Neural cell (in vitro differentiated cells): ENCODE measurements at regions not wholly inside any gene's neighbourhood (a gene's known extent, or its start where the extent isn't known, plus 50 kb on each side); places are given as distances from the start of the nearest gene placed in this dataset.

ENCODE experiments used
- H2AFZ ChIP-seq: fragments of 200-600, 300-800 bp; sonication (generic), shearing (Covaris generic); 2 replicates; pipeline ENCODE4 v1.6.0; 2014; ENCODE audit warnings: low read depth, mild to moderate bottlenecking, antibody characterized with exemption, low read length, moderate library complexity
- H3F3A ChIP-seq: fragments of 200-600 bp; shearing (Covaris generic); 2 replicates; pipeline ENCODE4 v1.6.1; 2016; ENCODE audit warnings: mild to moderate bottlenecking, moderate library complexity, mixed read lengths, antibody characterized with exemption, low read length; ENCODE audit not compliant: insufficient read depth, poor library complexity, severe bottlenecking
- H3K27ac ChIP-seq: fragments of 200-600, 300-800 bp; sonication (generic), shearing (Covaris generic); 2 replicates; pipeline ENCODE4 v1.5.1; 2014; ENCODE audit warnings: mild to moderate bottlenecking, low read length, moderate library complexity
- H3K27me3 ChIP-seq: fragments of 300-800, 200-600 bp; sonication (generic), shearing (Covaris generic); 2 replicates; pipeline ENCODE4 v1.6.0; 2014; ENCODE audit warnings: mild to moderate bottlenecking, low read depth, low read length, moderate library complexity; ENCODE audit not compliant: insufficient read depth
- H3K36me3 ChIP-seq: fragments of 300-800, 200-600 bp; sonication (generic), shearing (Covaris generic); 2 replicates; pipeline ENCODE4 v1.5.1; 2014; ENCODE audit warnings: mild to moderate bottlenecking, antibody characterized with exemption, low read length, moderate library complexity; ENCODE audit not compliant: insufficient read depth
- H3K4me2 ChIP-seq: fragments of 300-800, 200-600 bp; sonication (generic), shearing (Covaris generic); 2 replicates; pipeline ENCODE4 v1.6.0; 2014; ENCODE audit warnings: mild to moderate bottlenecking, low read length
- H3K4me3 ChIP-seq: fragments of 300-800, 200-600 bp; sonication (generic), shearing (Covaris generic); 2 replicates; pipeline ENCODE4 v1.5.1; 2014; ENCODE audit warnings: mild to moderate bottlenecking, low read length, moderate library complexity
- H3K79me2 ChIP-seq: fragments of 200-600 bp; shearing (Covaris generic); replicated peaks from 2 replicates; pipeline ENCODE4 v1.6.0; 2014; ENCODE audit warnings: mild to moderate bottlenecking, low read length, moderate library complexity; ENCODE audit not compliant: insufficient read depth
- H3K9ac ChIP-seq: fragments of 300-800, 200-600 bp; sonication (generic), shearing (Covaris generic); 2 replicates; pipeline ENCODE4 v1.6.1; 2016; ENCODE audit warnings: mild to moderate bottlenecking, low read length, mixed read lengths
- H3K9me2 ChIP-seq: fragments of 200-600 bp; shearing (Covaris generic); 2 replicates; pipeline ENCODE4 v1.6.1; 2016; ENCODE audit warnings: mild to moderate bottlenecking, low read length, mixed read lengths; ENCODE audit not compliant: insufficient read depth
- H3K9me3 ChIP-seq: fragments of 200-600, 300-800 bp; sonication (generic), shearing (Covaris generic); 2 replicates; pipeline ENCODE4 v1.6.1; 2016; ENCODE audit warnings: mild to moderate bottlenecking, mixed run types, low read length, moderate library complexity, mixed read lengths
- H4K20me1 ChIP-seq: fragments of 200-600 bp; shearing (Covaris generic); 2 replicates; pipeline ENCODE4 v1.6.1; 2016; ENCODE audit warnings: mild to moderate bottlenecking, mixed run types; ENCODE audit not compliant: insufficient read depth
- EP300 ChIP-seq: fragments of 450-650 bp; conservative IDR thresholded peaks from 2 replicates; pipeline ENCODE4 v1.6.1; 2014; ENCODE audit warnings: antibody characterized with exemption, mild to moderate bottlenecking, moderate library complexity; ENCODE audit not compliant: poor library complexity, severe bottlenecking
- EZH2 ChIP-seq: fragments of 200-600, 300-800 bp; shearing (Covaris generic), sonication (generic); IDR thresholded peaks from 2 replicates; pipeline ENCODE4 v1.6.1; 2014; ENCODE audit warnings: antibody characterized with exemption, low read length, borderline replicate concordance, mild to moderate bottlenecking; ENCODE audit not compliant: insufficient read depth, poor library complexity, severe bottlenecking
- MXI1 ChIP-seq: fragments of 450-650 bp; conservative IDR thresholded peaks from 2 replicates; pipeline ENCODE4 v1.6.1; 2014; ENCODE audit warnings: antibody characterized with exemption, mild to moderate bottlenecking; ENCODE audit not compliant: poor library complexity, severe bottlenecking
- POLR2AphosphoS5 ChIP-seq: IDR thresholded peaks from 2 replicates; pipeline ENCODE4 v1.6.1; 2012
- RAD21 ChIP-seq: fragments of 450-650 bp; conservative IDR thresholded peaks from 2 replicates; pipeline ENCODE4 v1.6.1; 2014; ENCODE audit warnings: antibody characterized with exemption, mild to moderate bottlenecking, moderate library complexity
- SMC3 ChIP-seq: fragments of 450-650 bp; conservative IDR thresholded peaks from 2 replicates; pipeline ENCODE4 v1.6.1; 2014; ENCODE audit warnings: antibody characterized with exemption, mild to moderate bottlenecking, moderate library complexity; ENCODE audit not compliant: poor library complexity
- TAF1 ChIP-seq: IDR thresholded peaks from 2 replicates; pipeline ENCODE4 v1.6.1; 2012; ENCODE audit warnings: low read depth
- TF ChIP-seq, protein P1 (sequence below): fragments of 450-650 bp; IDR thresholded peaks from 2 replicates; pipeline ENCODE4 v1.5.1; 2014; ENCODE audit warnings: antibody characterized with exemption, mild to moderate bottlenecking, moderate library complexity; ENCODE audit not compliant: poor library complexity, severe bottlenecking
- TF ChIP-seq, protein P2 (sequence below): IDR thresholded peaks from 2 replicates; pipeline ENCODE4 v1.6.1; 2012; ENCODE audit warnings: borderline replicate concordance

DNA sequence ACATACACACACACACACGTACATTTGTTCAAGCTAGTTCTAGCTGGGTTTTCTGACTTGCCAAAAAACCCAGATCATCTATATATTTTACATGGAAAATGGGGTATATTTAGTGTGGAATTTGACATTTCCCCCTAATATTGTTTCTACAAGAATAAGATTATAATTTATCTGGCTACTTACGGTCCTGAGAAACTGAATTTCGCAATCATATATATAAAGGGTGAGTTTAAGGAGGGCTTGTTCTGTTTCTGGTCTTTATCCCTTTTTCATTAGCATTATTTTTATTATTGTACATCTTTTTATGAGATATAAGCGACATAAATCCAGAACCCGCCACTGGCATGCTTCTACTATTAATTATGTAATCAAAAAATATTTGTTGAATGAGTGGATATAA, 528.9 kb downstream of the TMX3 start:
- no peaks in the 10 kb centered on the region for H3K27me3 ChIP-seq
- H3K4me3 ChIP-seq = no peak overlapping the region

DNA sequence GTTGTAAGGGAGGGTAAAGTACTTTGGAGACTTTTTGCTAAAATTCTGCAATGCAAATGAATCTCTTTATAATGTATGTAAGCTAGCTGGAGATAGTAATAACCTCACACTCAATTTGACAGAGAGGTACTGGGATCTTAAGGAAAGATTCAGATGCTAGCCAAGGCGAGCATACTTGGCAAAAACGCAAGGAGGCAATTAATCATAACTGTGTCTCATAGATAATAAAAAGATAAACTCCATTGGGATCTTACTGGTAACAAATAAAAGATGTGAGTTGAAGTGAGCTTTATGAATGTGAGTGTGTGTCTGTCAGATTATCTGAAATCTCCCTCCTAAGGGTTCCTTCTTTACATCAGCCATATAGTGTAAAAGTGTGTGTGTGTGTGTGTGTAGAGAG, 533.0 kb downstream of the TMX3 start:
- H3K79me2 ChIP-seq = no peaks in the 10 kb centered on the region
- H3K9me3 ChIP-seq = no peaks in the 10 kb centered on the region
- H3K27me3 ChIP-seq = no peaks in the 10 kb centered on the region
- H4K20me1 ChIP-seq = no peaks in the 10 kb centered on the region
- H3K4me2 ChIP-seq = no peak overlapping the region
- H2AFZ ChIP-seq = no peak overlapping the region
- H3K9me2 ChIP-seq = no peaks in the 10 kb centered on the region
- H3K27ac ChIP-seq = no peak overlapping the region
- no peak for TF ChIP-seq EP300
- no peak for TF ChIP-seq SMC3
- TF ChIP-seq, protein P1, sequence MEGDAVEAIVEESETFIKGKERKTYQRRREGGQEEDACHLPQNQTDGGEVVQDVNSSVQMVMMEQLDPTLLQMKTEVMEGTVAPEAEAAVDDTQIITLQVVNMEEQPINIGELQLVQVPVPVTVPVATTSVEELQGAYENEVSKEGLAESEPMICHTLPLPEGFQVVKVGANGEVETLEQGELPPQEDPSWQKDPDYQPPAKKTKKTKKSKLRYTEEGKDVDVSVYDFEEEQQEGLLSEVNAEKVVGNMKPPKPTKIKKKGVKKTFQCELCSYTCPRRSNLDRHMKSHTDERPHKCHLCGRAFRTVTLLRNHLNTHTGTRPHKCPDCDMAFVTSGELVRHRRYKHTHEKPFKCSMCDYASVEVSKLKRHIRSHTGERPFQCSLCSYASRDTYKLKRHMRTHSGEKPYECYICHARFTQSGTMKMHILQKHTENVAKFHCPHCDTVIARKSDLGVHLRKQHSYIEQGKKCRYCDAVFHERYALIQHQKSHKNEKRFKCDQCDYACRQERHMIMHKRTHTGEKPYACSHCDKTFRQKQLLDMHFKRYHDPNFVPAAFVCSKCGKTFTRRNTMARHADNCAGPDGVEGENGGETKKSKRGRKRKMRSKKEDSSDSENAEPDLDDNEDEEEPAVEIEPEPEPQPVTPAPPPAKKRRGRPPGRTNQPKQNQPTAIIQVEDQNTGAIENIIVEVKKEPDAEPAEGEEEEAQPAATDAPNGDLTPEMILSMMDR = no peak
- no peak for TF ChIP-seq POLR2AphosphoS5
- TF ChIP-seq EZH2 = no peak
- TF ChIP-seq RAD21 = no peak
- TF ChIP-seq, protein P2, sequence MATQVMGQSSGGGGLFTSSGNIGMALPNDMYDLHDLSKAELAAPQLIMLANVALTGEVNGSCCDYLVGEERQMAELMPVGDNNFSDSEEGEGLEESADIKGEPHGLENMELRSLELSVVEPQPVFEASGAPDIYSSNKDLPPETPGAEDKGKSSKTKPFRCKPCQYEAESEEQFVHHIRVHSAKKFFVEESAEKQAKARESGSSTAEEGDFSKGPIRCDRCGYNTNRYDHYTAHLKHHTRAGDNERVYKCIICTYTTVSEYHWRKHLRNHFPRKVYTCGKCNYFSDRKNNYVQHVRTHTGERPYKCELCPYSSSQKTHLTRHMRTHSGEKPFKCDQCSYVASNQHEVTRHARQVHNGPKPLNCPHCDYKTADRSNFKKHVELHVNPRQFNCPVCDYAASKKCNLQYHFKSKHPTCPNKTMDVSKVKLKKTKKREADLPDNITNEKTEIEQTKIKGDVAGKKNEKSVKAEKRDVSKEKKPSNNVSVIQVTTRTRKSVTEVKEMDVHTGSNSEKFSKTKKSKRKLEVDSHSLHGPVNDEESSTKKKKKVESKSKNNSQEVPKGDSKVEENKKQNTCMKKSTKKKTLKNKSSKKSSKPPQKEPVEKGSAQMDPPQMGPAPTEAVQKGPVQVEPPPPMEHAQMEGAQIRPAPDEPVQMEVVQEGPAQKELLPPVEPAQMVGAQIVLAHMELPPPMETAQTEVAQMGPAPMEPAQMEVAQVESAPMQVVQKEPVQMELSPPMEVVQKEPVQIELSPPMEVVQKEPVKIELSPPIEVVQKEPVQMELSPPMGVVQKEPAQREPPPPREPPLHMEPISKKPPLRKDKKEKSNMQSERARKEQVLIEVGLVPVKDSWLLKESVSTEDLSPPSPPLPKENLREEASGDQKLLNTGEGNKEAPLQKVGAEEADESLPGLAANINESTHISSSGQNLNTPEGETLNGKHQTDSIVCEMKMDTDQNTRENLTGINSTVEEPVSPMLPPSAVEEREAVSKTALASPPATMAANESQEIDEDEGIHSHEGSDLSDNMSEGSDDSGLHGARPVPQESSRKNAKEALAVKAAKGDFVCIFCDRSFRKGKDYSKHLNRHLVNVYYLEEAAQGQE = no peak
- TF ChIP-seq MXI1 = no peak
- TF ChIP-seq TAF1 = no peak
- no peak overlapping the region for H3K9ac ChIP-seq
- no peaks in the 10 kb centered on the region for H3K36me3 ChIP-seq
- H3K4me3 ChIP-seq = no peak overlapping the region
- no peaks in the 10 kb centered on the region for H3F3A ChIP-seq

More for the DNA sequence above, 528.9 kb downstream of the TMX3 start:
- Histone ChIP-seq H3K27ac (no peak overlapping the region), H3K4me2 (no peak overlapping the region), H3K9ac (no peak overlapping the region), H3K9me2 (no peaks in the 10 kb centered on the region), H2AFZ (no peak overlapping the region), H3K36me3 (no peaks in the 10 kb centered on the region), H3K9me3 (no peaks in the 10 kb centered on the region), H3F3A (no peaks in the 10 kb centered on the region), H3K79me2 (no peaks in the 10 kb centered on the region), H4K20me1 (no peaks in the 10 kb centered on the region)
- TF ChIP-seq POLR2AphosphoS5 = no peak
- TF ChIP-seq, protein P2 = no peak
- TF ChIP-seq EP300 = no peak
- no peak for TF ChIP-seq MXI1
- no peak for TF ChIP-seq TAF1
- no peak for TF ChIP-seq RAD21
- TF ChIP-seq EZH2 = no peak
- TF ChIP-seq SMC3 = no peak
- TF ChIP-seq, protein P1 = no peak
